Neural crest cell (in vitro differentiated cells): ENCODE measurements at regions not wholly inside any gene's neighbourhood (a gene's known extent, or its start where the extent isn't known, plus 50 kb on each side); places are given as distances from the start of the nearest gene placed in this dataset.

ENCODE experiments used
- DNase-seq: peaks from one replicate; pipeline ENCODE4 v3.0.0; 2021; ENCODE audit warnings: low read depth, mixed read lengths, low spot score
- H3K27ac Mint-ChIP-seq: one replicate; pipeline ENCODE4 v1.8.0; 2021; ENCODE audit warnings: mild to moderate bottlenecking, mixed read lengths; ENCODE audit not compliant: unreplicated experiment
- H3K27me3 Mint-ChIP-seq: 2 replicates; pipeline ENCODE4 v1.8.0; 2021; ENCODE audit warnings: low read depth, mild to moderate bottlenecking, mixed read lengths
- H3K36me3 Mint-ChIP-seq: 2 replicates; pipeline ENCODE4 v1.8.0; 2021; ENCODE audit warnings: low read depth, mild to moderate bottlenecking, mixed read lengths
- H3K4me1 Mint-ChIP-seq: 2 replicates; pipeline ENCODE4 v1.8.0; 2021; ENCODE audit warnings: mixed read lengths
- H3K4me3 Mint-ChIP-seq: one replicate; pipeline ENCODE4 v1.8.0; 2021; ENCODE audit warnings: mild to moderate bottlenecking, mixed read lengths
- H3K9me3 Mint-ChIP-seq: 2 replicates; pipeline ENCODE4 v1.8.0; 2021; ENCODE audit warnings: mixed read lengths
- TF ChIP-seq, protein P1 (sequence below): fragments of 200-600 bp; sonication (generic); conservative IDR thresholded peaks from 2 replicates; pipeline ENCODE4 v1.5.0; 2021; ENCODE audit warnings: antibody characterized with exemption, mild to moderate bottlenecking

GRCh38 chr13:84684048-84684662, 801.9 kb upstream of the SLITRK1 start:
- Mint-ChIP-seq H3K4me1 (no peaks in the 10 kb centered on the region), H3K36me3 (no peaks in the 10 kb centered on the region), H3K9me3 (no peaks in the 10 kb centered on the region), H3K27me3 (no peaks in the 10 kb centered on the region), H3K27ac (no peak overlapping the region), H3K4me3 (no peak overlapping the region)
- no peak for DNase-seq
- TF ChIP-seq, protein P1, sequence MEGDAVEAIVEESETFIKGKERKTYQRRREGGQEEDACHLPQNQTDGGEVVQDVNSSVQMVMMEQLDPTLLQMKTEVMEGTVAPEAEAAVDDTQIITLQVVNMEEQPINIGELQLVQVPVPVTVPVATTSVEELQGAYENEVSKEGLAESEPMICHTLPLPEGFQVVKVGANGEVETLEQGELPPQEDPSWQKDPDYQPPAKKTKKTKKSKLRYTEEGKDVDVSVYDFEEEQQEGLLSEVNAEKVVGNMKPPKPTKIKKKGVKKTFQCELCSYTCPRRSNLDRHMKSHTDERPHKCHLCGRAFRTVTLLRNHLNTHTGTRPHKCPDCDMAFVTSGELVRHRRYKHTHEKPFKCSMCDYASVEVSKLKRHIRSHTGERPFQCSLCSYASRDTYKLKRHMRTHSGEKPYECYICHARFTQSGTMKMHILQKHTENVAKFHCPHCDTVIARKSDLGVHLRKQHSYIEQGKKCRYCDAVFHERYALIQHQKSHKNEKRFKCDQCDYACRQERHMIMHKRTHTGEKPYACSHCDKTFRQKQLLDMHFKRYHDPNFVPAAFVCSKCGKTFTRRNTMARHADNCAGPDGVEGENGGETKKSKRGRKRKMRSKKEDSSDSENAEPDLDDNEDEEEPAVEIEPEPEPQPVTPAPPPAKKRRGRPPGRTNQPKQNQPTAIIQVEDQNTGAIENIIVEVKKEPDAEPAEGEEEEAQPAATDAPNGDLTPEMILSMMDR = no peak

- no peaks in the 10 kb centered on the region for H3K36me3 Mint-ChIP-seq
- TF ChIP-seq, protein P1 = no peak
- no peak for DNase-seq
- H3K4me3 Mint-ChIP-seq = no peak overlapping the region
- H3K27ac Mint-ChIP-seq = no peak overlapping the region
- H3K9me3 Mint-ChIP-seq = no peaks in the 10 kb centered on the region
- no peaks in the 10 kb centered on the region for H3K4me1 Mint-ChIP-seq
- no peaks in the 10 kb centered on the region for H3K27me3 Mint-ChIP-seq
Observed at GRCh38 chr13:84683448-84683847, 801.2 kb upstream of the SLITRK1 start.

- Mint-ChIP-seq H3K36me3 (no peaks in the 10 kb centered on the region), H3K4me1 (no peaks in the 10 kb centered on the region), H3K4me3 (no peak overlapping the region), H3K27me3 (no peaks in the 10 kb centered on the region), H3K9me3 (no peaks in the 10 kb centered on the region), H3K27ac (no peak overlapping the region)
- no peak for DNase-seq
- TF ChIP-seq, protein P1 = no peak
Observed at GRCh38 chr13:84677836-84678235, 795.6 kb upstream of the SLITRK1 start.

DNA sequence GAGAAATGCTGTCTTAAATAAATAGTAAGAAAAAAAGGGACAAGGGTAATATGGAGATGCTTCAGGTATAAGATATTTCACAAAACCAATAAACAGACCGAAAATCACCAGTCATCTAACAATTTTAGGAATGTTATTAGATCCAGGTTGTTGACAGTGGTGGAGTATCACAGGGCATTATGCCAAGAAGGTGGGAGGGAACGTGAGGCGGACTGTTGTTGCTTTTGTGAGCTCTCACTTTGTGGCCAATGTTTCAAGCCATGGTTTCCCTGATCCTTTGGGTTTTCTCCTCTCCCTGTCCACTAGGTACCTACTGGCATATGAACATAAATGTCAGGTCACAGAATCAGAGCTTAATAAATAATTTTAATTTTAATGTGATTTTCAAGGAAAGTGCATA, 790.3 kb upstream of the SLITRK1 start:
- H3K36me3 Mint-ChIP-seq = no peaks in the 10 kb centered on the region
- H3K27me3 Mint-ChIP-seq = no peaks in the 10 kb centered on the region
- no peak overlapping the region for H3K4me3 Mint-ChIP-seq
- H3K9me3 Mint-ChIP-seq = no peaks in the 10 kb centered on the region
- TF ChIP-seq, protein P1 = no peak
- H3K27ac Mint-ChIP-seq = no peak overlapping the region
- peaks cover 4% of the 10 kb centered on the region for H3K4me1 Mint-ChIP-seq
- DNase-seq = no peak

DNA sequence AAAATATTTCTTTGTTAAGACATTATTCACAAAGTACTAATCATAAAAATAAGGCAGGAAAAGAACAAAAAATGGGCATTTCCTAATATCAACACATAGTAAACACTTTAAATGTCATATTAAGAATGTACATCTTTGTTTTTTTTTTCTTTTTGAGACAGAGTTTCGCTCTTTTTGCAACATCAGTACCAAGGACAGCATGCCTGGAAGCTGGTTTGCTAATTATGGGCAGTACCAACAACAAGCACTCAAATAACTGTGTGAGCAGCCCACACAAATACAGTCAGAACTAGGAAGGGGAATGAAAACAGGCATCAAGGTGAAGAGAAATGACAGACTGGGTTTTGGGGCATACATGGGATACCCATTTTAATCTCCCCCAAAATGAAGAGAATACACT, 788.0 kb upstream of the SLITRK1 start:
- Mint-ChIP-seq H3K27ac (no peak overlapping the region), H3K36me3 (no peaks in the 10 kb centered on the region), H3K9me3 (no peaks in the 10 kb centered on the region), H3K27me3 (no peaks in the 10 kb centered on the region), H3K4me1 (peaks cover 4% of the 10 kb centered on the region), H3K4me3 (no peak overlapping the region)
- TF ChIP-seq, protein P1 = no peak
- DNase-seq = no peak
